GM21360 (cell line): ENCODE measurements at regions not wholly inside any gene's neighbourhood (a gene's known extent, or its start where the extent isn't known, plus 50 kb on each side); places are given as distances from the start of the nearest gene placed in this dataset.

ENCODE experiments used
- ATAC-seq: cut with Tn5 transposase; IDR thresholded peaks from one replicate; pipeline ENCODE4 v1.9.1; 2021; ENCODE audit warnings: mild to moderate bottlenecking, moderate library complexity; ENCODE audit not compliant: unreplicated experiment

- ATAC-seq: no peak
Observed at GRCh38 chr5:155068616-155069100, 55.1 kb downstream of the KIF4B start.

GRCh38 chr5:155069961-155070360 is 56.4 kb downstream of the KIF4B start:
- ATAC-seq: no peak

GRCh38 chr5:155070781-155071180 is 57.2 kb downstream of the KIF4B start:
- no peak for ATAC-seq

GRCh38 chr5:155076379-155076778 is 62.8 kb downstream of the KIF4B start:
- no peak for ATAC-seq

GRCh38 chr5:155079698-155080097 is 66.1 kb downstream of the KIF4B start:
- ATAC-seq: no peak

GRCh38 chr5:155080721-155081120 is 67.2 kb downstream of the KIF4B start:
- no peak for ATAC-seq

GRCh38 chr5:155081618-155082017 is 68.1 kb downstream of the KIF4B start:
- ATAC-seq: no peak

GRCh38 chr5:155082401-155082800 is 68.8 kb downstream of the KIF4B start:
- no peak for ATAC-seq

- no peak for ATAC-seq
Observed at GRCh38 chr5:155085282-155085989, 71.9 kb downstream of the KIF4B start.

GRCh38 chr5:155087036-155087435 is 73.5 kb downstream of the KIF4B start:
- no peak for ATAC-seq

GRCh38 chr5:155088811-155089210 is 75.3 kb downstream of the KIF4B start:
- ATAC-seq: no peak

GRCh38 chr5:155089643-155090042 is 76.1 kb downstream of the KIF4B start:
- ATAC-seq: no peak

GRCh38 chr5:155091063-155091648 is 77.6 kb downstream of the KIF4B start:
- no peak for ATAC-seq

GRCh38 chr5:155091768-155092717 is 78.5 kb downstream of the KIF4B start:
- ATAC-seq: no peak

GRCh38 chr5:155094455-155094854 is 80.9 kb downstream of the KIF4B start:
- ATAC-seq: no peak

GRCh38 chr5:155097995-155098394 is 84.4 kb downstream of the KIF4B start:
- no peak for ATAC-seq

GRCh38 chr5:155098433-155098832 is 84.9 kb downstream of the KIF4B start:
- ATAC-seq: no peak

- no peak for ATAC-seq
Observed at GRCh38 chr5:155101697-155102096, 88.1 kb downstream of the KIF4B start.

- ATAC-seq: no peak
Observed at GRCh38 chr5:155103146-155103545, 89.6 kb downstream of the KIF4B start.

GRCh38 chr5:155104441-155104840 is 90.9 kb downstream of the KIF4B start:
- no peak for ATAC-seq

GRCh38 chr5:155106221-155106620 is 92.7 kb downstream of the KIF4B start:
- ATAC-seq: no peak
